IgD-negative memory B cell (primary cell): ENCODE measurements at regions not wholly inside any gene's neighbourhood (a gene's known extent, or its start where the extent isn't known, plus 50 kb on each side); places are given as distances from the start of the nearest gene placed in this dataset.

Experiments
- H3K27ac Mint-ChIP-seq, 3 donors: one replicate each; pipeline ENCODE4 v1.8.0; 2020 to 2022; ENCODE audit warnings: mild to moderate bottlenecking in 3 of 3, mixed read lengths in 3 of 3, moderate library complexity in 1 of 3
- H3K27me3 Mint-ChIP-seq: one replicate; pipeline ENCODE4 v1.8.0; 2021; ENCODE audit warnings: mixed read lengths
- H3K36me3 Mint-ChIP-seq: one replicate; pipeline ENCODE4 v1.8.0; 2020; ENCODE audit warnings: mild to moderate bottlenecking, mixed read lengths
- H3K4me1 Mint-ChIP-seq, 3 donors: one replicate each; pipeline ENCODE4 v1.8.0; 2020 to 2022; ENCODE audit warnings: mixed read lengths in 3 of 3, mild to moderate bottlenecking in 1 of 3
- H3K4me3 Mint-ChIP-seq, 4 donors: one replicate each; pipeline ENCODE4 v1.8.0; 2020 to 2022; ENCODE audit warnings: mild to moderate bottlenecking in 4 of 4, mixed read lengths in 4 of 4, moderate library complexity in 3 of 4
- H3K9me3 Mint-ChIP-seq, 3 donors: one replicate each; pipeline ENCODE4 v1.8.0; 2020 to 2021; ENCODE audit warnings: mixed read lengths in 3 of 3, mild to moderate bottlenecking in 1 of 3

- peaks cover 0 to 6% (median 2%) of the 10 kb centered on the region in 3 donors for H3K9me3 Mint-ChIP-seq
- H3K27ac Mint-ChIP-seq = no peak overlapping the region
- H3K4me3 Mint-ChIP-seq = no peak overlapping the region
Measured at GRCh38 chr6:156057869-156058268, 602.2 kb upstream of the NOX3 start.

GRCh38 chr6:156056085-156056484, 600.4 kb upstream of the NOX3 start:
- Mint-ChIP-seq H3K36me3 (peaks cover 8% of the 10 kb centered on the region), H3K4me3 (no peak overlapping the region), H3K9me3 (peaks cover 0 to 4% (median 2%) of the 10 kb centered on the region in 3 donors), H3K27me3 (peaks cover 4% of the 10 kb centered on the region), H3K27ac (no peak overlapping the region), H3K4me1 (peaks cover 0 to 3% (median 2%) of the 10 kb centered on the region in 3 donors)

More at GRCh38 chr6:156057869-156058268, 602.2 kb upstream of the NOX3 start:
- peaks cover 7% of the 10 kb centered on the region for H3K27me3 Mint-ChIP-seq
- peaks cover 0 to 3% (median 2%) of the 10 kb centered on the region in 3 donors for H3K4me1 Mint-ChIP-seq
- H3K36me3 Mint-ChIP-seq = peaks cover 9% of the 10 kb centered on the region

DNA sequence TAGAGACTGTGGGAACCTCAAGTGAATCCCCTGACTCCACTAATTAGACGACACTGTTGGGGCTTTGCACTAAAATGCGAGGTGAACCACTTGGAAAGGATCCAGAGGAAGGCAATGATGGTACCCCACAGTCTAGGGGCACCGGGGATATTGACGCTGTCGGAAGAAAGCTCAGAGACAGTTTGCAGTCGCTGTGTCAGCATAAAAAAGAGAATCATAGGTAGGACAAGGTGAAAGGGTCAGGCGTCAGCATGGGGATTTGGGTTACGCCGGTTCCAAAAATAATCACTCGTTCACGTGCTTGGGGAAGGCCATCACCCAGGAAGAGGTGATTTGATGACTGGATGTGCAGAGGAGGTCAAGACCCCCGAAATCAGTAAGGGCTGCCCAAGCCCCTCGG, 598.0 kb upstream of the NOX3 start:
- Mint-ChIP-seq H3K36me3 (peaks cover 5% of the 10 kb centered on the region), H3K4me3 (no peak overlapping the region), H3K9me3 (peaks cover 0 to 2% (median 2%) of the 10 kb centered on the region in 3 donors), H3K27me3 (peaks cover 4% of the 10 kb centered on the region), H3K27ac (no peak overlapping the region), H3K4me1 (peaks cover 0 to 2% (median 0%) of the 10 kb centered on the region in 3 donors)

- H3K4me3 Mint-ChIP-seq = no peak overlapping the region
- H3K27me3 Mint-ChIP-seq = no peaks in the 10 kb centered on the region
- peaks cover 2 to 7% (median 4%) of the 10 kb centered on the region in 3 donors for H3K9me3 Mint-ChIP-seq
- peaks cover 11% of the 10 kb centered on the region for H3K36me3 Mint-ChIP-seq
- peaks cover 0 to 2% (median 0%) of the 10 kb centered on the region in 3 donors for H3K4me1 Mint-ChIP-seq
- H3K27ac Mint-ChIP-seq = no peak overlapping the region
Measured at GRCh38 chr6:156046841-156047449, 591.3 kb upstream of the NOX3 start.

- Mint-ChIP-seq H3K36me3 (peaks cover 9% of the 10 kb centered on the region), H3K27ac (no peak overlapping the region), H3K4me1 (peaks cover 0 to 2% (median 0%) of the 10 kb centered on the region in 3 donors), H3K9me3 (peaks cover 2 to 7% (median 4%) of the 10 kb centered on the region in 3 donors), H3K4me3 (no peak overlapping the region), H3K27me3 (no peaks in the 10 kb centered on the region)
Measured at GRCh38 chr6:156046268-156046665, 590.6 kb upstream of the NOX3 start.

DNA sequence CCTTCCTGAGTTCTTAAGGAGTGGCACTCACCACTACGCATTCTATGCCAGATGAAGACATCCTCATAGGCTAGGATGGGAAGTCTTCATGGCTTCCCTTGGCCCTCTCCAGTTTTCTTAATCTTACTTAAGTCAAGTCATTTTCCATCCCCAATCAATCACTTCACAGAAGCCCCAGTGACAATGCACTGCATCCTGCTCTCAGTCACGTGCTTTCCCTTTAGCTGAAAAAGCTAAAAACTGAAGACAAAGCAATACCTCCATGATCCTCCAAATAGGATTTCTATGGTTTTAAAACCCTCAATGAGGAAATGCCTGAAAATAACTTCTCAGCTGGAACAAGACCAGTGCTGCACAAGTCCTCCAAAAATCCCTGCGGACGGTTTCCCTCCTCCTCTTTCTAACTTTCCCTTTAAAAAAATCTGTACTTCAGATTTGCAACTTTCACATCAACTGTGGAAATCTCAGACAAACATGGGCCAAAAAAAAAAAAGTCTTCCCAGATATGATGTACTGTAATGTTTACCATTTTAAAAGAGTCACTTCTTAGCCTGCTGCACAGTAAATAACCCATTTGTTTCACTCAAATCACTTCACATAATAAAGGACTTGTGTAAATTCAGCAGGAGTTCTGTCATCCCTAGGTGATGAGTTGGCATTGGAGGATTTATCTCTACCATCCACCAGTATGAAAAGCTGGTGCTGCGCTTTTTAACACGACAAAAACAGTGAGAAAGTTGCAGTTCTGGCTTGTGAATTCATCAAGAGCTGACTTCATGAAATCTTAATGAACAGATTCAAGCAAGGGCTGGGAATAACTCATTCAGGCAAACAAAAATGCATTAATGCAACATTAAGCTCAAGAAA, 590.0 kb upstream of the NOX3 start:
- no peak overlapping the region for H3K27ac Mint-ChIP-seq
- H3K36me3 Mint-ChIP-seq = peaks cover 9% of the 10 kb centered on the region
- H3K4me3 Mint-ChIP-seq = no peak overlapping the region
- peaks cover 2 to 7% (median 4%) of the 10 kb centered on the region in 3 donors for H3K9me3 Mint-ChIP-seq
- no peaks in the 10 kb centered on the region for H3K27me3 Mint-ChIP-seq
- H3K4me1 Mint-ChIP-seq = peaks cover 0 to 2% (median 0%) of the 10 kb centered on the region in 3 donors

DNA sequence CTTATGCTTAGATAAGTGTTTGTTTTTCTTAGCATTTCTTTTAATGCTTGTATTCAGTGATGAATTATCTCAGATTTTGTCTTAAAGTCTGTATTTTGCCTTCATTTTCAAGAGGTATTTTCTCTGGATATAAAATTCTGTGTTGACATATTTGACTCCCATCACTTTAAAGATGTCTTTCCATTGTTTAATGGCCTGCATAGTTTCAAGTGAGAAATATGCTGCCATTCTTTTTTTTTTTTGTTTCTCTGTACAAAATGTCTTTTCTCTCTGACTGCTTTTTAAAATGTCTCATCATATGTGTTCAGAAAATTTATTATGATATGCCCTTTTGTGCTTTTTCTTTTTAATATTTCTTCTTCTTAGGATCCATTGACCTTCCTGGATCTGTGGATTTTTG, 578.0 kb upstream of the NOX3 start:
- Mint-ChIP-seq H3K36me3 (peaks cover 7% of the 10 kb centered on the region), H3K4me3 (no peak overlapping the region), H3K4me1 (peaks cover 5 to 17% (median 15%) of the 10 kb centered on the region in 3 donors), H3K9me3 (peaks cover 3 to 6% (median 5%) of the 10 kb centered on the region in 3 donors), H3K27ac (no peak overlapping the region), H3K27me3 (peaks cover 7% of the 10 kb centered on the region)

DNA sequence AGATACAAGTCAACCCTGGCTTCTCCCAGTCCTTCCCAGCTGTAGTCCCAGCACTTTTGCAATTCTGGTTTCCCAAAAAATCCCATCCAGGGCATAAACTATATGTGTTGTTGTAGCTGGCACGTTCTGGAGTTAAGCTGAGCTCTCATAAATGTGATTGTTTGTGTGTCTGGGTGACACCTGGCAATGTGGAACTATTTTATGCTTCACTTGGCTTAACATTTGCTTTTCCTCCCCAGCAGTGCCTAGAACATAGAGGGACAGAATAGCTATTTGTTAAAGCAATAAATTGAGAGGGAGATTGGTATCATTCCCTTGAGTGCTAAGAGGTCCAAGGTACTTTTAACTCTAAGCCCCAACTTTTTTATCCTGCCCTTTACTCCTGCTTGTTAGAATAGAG, 575.9 kb upstream of the NOX3 start:
- Mint-ChIP-seq H3K9me3 (peaks cover 3 to 6% (median 5%) of the 10 kb centered on the region in 3 donors), H3K4me1 (peaks cover 11 to 23% (median 16%) of the 10 kb centered on the region in 3 donors), H3K27ac (peak overlapping the region in 1 of 3 donors; percentile 23), H3K27me3 (peaks cover 7% of the 10 kb centered on the region), H3K36me3 (peaks cover 8% of the 10 kb centered on the region), H3K4me3 (no peak overlapping the region)

DNA sequence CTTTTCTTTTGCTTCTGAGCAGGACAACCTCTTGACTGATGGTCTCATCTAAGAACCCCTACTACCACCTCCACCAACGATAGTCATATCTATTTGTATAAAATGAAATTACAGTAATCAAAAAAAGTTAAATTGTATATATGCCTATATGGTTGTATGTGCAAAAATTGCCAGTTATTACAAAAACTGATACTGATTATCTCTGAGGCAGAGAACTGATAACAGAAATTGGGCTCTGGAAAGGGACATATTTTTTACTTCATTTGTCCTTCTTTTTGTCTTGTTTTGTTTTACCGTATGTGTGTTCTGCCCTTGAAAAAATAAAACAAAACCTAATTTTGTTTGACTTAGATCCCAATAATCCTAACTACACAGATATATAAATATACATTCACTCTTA, 574.4 kb upstream of the NOX3 start:
- H3K36me3 Mint-ChIP-seq = peaks cover 8% of the 10 kb centered on the region
- H3K27ac Mint-ChIP-seq = no peak overlapping the region
- H3K4me1 Mint-ChIP-seq = peaks cover 11 to 23% (median 16%) of the 10 kb centered on the region in 3 donors
- H3K27me3 Mint-ChIP-seq = peaks cover 7% of the 10 kb centered on the region
- H3K4me3 Mint-ChIP-seq = no peak overlapping the region
- peaks cover 3 to 13% (median 5%) of the 10 kb centered on the region in 3 donors for H3K9me3 Mint-ChIP-seq

DNA sequence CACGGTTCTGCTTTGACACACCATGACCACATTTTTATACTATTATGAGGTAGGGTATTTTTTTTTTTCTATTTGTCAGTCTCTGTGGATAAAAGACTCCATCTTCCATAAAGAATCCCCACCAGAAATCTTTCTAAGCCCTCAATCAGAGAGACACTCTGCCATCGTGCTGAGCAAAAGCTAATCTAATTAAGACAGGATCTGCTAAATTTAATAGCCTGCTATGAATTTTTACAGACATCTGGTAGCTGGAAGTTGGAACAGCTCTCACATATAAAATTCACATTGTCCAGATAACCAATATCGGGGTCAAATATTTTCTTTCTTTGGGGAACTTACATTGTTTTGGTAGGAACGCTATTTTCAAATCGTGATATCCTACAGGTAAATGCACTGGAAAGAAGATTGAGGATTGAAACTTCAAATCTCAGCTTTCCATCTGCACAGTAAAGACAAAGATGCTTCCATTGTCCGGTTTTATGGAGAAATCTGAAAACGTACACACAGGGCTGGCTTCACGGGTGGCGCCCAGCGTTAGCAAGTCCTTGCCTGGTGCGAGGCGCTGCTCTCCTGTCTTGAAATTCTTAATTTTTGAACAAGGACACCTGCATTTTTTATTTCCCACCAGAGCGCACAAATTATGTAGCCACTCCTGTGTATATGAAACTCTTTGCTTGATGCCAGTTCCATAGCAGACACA, 573.8 kb upstream of the NOX3 start:
- H3K4me1 Mint-ChIP-seq = peaks cover 11 to 23% (median 16%) of the 10 kb centered on the region in 3 donors
- peaks cover 8% of the 10 kb centered on the region for H3K36me3 Mint-ChIP-seq
- peaks cover 3 to 13% (median 6%) of the 10 kb centered on the region in 3 donors for H3K9me3 Mint-ChIP-seq
- peaks cover 7% of the 10 kb centered on the region for H3K27me3 Mint-ChIP-seq
- H3K4me3 Mint-ChIP-seq = no peak overlapping the region
- H3K27ac Mint-ChIP-seq = no peak overlapping the region

DNA sequence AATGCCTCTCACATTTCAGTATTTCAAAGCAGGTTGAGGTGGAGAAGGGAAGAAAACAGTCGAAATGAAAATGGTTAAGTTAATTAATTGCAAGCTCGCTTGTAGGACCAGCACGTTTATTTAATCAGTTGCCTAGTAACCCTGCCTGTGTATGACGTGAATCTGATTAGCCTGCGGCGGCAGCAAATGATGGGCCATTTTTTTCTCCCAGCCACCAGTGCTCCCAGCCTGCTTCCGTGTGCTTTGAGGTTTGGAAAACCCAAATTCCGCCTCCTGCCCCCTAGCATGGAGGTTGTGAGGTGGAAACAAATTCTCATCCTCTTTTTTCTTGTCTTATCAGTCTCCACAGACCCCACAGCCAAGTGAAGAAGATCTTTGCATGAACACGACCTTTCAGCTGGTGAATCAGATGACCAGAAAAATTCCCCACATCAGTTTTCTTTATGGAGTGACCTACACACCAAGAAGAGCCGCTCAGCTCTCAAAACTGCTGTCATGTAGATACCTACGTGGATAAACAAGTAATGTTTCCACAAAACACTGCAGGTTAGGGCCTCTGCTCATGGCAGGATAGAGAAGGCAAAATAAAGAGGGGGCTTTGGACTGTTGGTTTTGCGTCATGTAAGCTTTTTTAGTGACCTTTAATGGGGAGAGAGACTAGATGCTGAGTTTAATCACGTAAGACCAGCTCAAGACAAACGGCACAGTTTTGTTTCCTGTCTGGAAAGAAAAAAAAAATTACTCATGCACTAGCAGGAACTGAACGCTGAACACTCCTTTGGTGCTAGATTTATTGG, 572.9 kb upstream of the NOX3 start:
- Mint-ChIP-seq H3K27ac (no peak overlapping the region), H3K4me3 (peak overlapping the region in 1 of 4 donors; percentile 32), H3K36me3 (peaks cover 9% of the 10 kb centered on the region), H3K4me1 (peaks cover 11 to 23% (median 16%) of the 10 kb centered on the region in 3 donors), H3K27me3 (peaks cover 7% of the 10 kb centered on the region), H3K9me3 (peaks cover 4 to 18% (median 11%) of the 10 kb centered on the region in 3 donors)

GRCh38 chr6:156027248-156027626, 571.6 kb upstream of the NOX3 start:
- no peak overlapping the region for H3K4me3 Mint-ChIP-seq
- peaks cover 7% of the 10 kb centered on the region for H3K27me3 Mint-ChIP-seq
- peaks cover 11 to 23% (median 15%) of the 10 kb centered on the region in 3 donors for H3K4me1 Mint-ChIP-seq
- peaks cover 7 to 16% (median 14%) of the 10 kb centered on the region in 3 donors for H3K9me3 Mint-ChIP-seq
- peak overlapping the region in 1 of 3 donors; percentile 22 for H3K27ac Mint-ChIP-seq
- peaks cover 12% of the 10 kb centered on the region for H3K36me3 Mint-ChIP-seq

GRCh38 chr6:156026486-156027247, 571.0 kb upstream of the NOX3 start:
- Mint-ChIP-seq H3K4me3 (no peak overlapping the region), H3K36me3 (peaks cover 12% of the 10 kb centered on the region), H3K4me1 (peaks cover 10 to 21% (median 11%) of the 10 kb centered on the region in 3 donors), H3K27ac (no peak overlapping the region), H3K27me3 (peaks cover 7% of the 10 kb centered on the region), H3K9me3 (peaks cover 7 to 16% (median 12%) of the 10 kb centered on the region in 3 donors)
